H1 (cell line): ENCODE measurements at regions not wholly inside any gene's neighbourhood (a gene's known extent, or its start where the extent isn't known, plus 50 kb on each side); places are given as distances from the start of the nearest gene placed in this dataset.

Experiments
- CTCF ChIA-PET: fragments of 300-600 bp; sonication (Branson Sonifier 250); formaldehyde crosslinking; loops from one replicate; lab custom pipeline; 2021; ENCODE audit not compliant: partially characterized antibody; lab: Charles Lee
- POLR2A ChIA-PET: fragments of 300-600 bp; sonication (Branson Sonifier 250); formaldehyde crosslinking; loops from one replicate; lab custom pipeline; 2021; ENCODE audit warnings: inconsistent platforms; ENCODE audit not compliant: partially characterized antibody; lab: Charles Lee
- DNase-seq, 2 experiments: peaks; one replicate each; pipeline versions ENCODE4 v3.0.0 to v3.0.0-alpha.2; 2010 to 2022; ENCODE audit warnings: low spot score in 2 of 2, low read depth in 1 of 2, mixed read lengths in 1 of 2
- FAIRE-seq: peaks from 2 replicates; lab custom pipeline; 2011; peaks lifted over from hg19 to GRCh38; lab: Jason Lieb, UNC
- H2AFZ ChIP-seq: 2 replicates; pipeline ENCODE4 v1.8.1; 2012; ENCODE audit warnings: low read length, inconsistent platforms
- H2AK5ac ChIP-seq: 2 replicates; pipeline ENCODE4 v1.6.1; 2013; ENCODE audit warnings: low read depth, low read length
- H2BK120ac ChIP-seq: replicated peaks from 2 replicates; pipeline ENCODE3; 2013; ENCODE audit warnings: low read depth, low read length, inconsistent platforms
- H2BK12ac ChIP-seq: 2 replicates; pipeline ENCODE4 v1.6.1; 2013; ENCODE audit warnings: low read depth, low read length
- H2BK15ac ChIP-seq: 2 replicates; pipeline ENCODE4 v1.6.1; 2013; ENCODE audit warnings: low read length
- H2BK20ac ChIP-seq: 2 replicates; pipeline ENCODE4 v1.6.1; 2013; ENCODE audit warnings: low read length
- H2BK5ac ChIP-seq: 2 replicates; pipeline ENCODE4 v1.6.1; 2013; ENCODE audit warnings: low read depth, low read length
- H3K14ac ChIP-seq: 2 replicates; pipeline ENCODE4 v1.6.1; 2013; ENCODE audit warnings: inconsistent platforms; ENCODE audit not compliant: insufficient read length
- H3K18ac ChIP-seq: 2 replicates; pipeline ENCODE4 v1.6.1; 2013; ENCODE audit warnings: low read length; ENCODE audit errors: extremely low read depth
- H3K23ac ChIP-seq: 2 replicates; pipeline ENCODE4 v1.6.1; 2013; ENCODE audit warnings: inconsistent platforms; ENCODE audit not compliant: insufficient read length
- H3K23me2 ChIP-seq: 2 replicates; pipeline ENCODE4 v1.6.1; 2013; ENCODE audit warnings: low read depth, low read length
- H3K27ac ChIP-seq: 2 replicates; pipeline ENCODE4 v1.6.1; 2011; ENCODE audit warnings: low read depth, low read length, inconsistent platforms
- H3K27me3 ChIP-seq, 4 experiments: replicated peaks in 1 of 4; 1 replicate in 1 of 4; 2 replicates in 3 of 4; pipeline versions ENCODE4 v1.6.1 to v1.8.1; 2011 to 2013; ENCODE audit warnings: low read length in 3 of 4, mild to moderate bottlenecking in 3 of 4, inconsistent platforms in 2 of 4, mixed read lengths in 2 of 4, moderate library complexity in 1 of 4; ENCODE audit not compliant: control insufficient read depth in 3 of 4, insufficient read depth in 3 of 4; ENCODE audit errors: extremely low read depth in 1 of 4
- H3K36me3 ChIP-seq, 4 experiments: 2 replicates each; pipeline versions ENCODE4 v1.6.1 to v1.8.1; 2011 to 2013; ENCODE audit warnings: mild to moderate bottlenecking in 4 of 4, low read length in 3 of 4, moderate library complexity in 2 of 4, control low read depth in 1 of 4, inconsistent platforms in 1 of 4; ENCODE audit not compliant: insufficient read depth in 4 of 4, control insufficient read depth in 2 of 4
- H3K4ac ChIP-seq: replicated peaks from 2 replicates; pipeline ENCODE3; 2013; ENCODE audit warnings: low read length, low read depth, mixed read lengths, inconsistent platforms; ENCODE audit not compliant: insufficient read length
- H3K4me1 ChIP-seq, 4 experiments: replicated peaks in 1 of 4; 1 replicate in 1 of 4; 2 replicates in 3 of 4; pipeline versions ENCODE4 v1.6.1 to v1.8.1; 2011 to 2013; ENCODE audit warnings: low read length in 3 of 4, inconsistent platforms in 2 of 4, mixed read lengths in 1 of 4; ENCODE audit not compliant: insufficient read depth in 4 of 4, control insufficient read depth in 3 of 4
- H3K4me2 ChIP-seq, 2 experiments: 2 replicates each; pipeline versions ENCODE4 v1.6.1 to v1.8.1; 2011 to 2013; ENCODE audit warnings: low read depth in 2 of 2, low read length in 2 of 2, control low read depth in 1 of 2, inconsistent platforms in 1 of 2, mild to moderate bottlenecking in 1 of 2; ENCODE audit not compliant: insufficient read depth in 1 of 2
- H3K4me3 ChIP-seq, 4 experiments: fragments of 200-600, 300-600 bp in 1 of 4; sonication (generic), shearing (Covaris generic), sonication (Bioruptor Twin) in 1 of 4; 2 replicates each; pipeline versions ENCODE4 v1.5.1 to v1.8.1; 2011 to 2016; ENCODE audit warnings: low read length in 4 of 4, low read depth in 3 of 4, control low read depth in 2 of 4, inconsistent platforms in 2 of 4, mild to moderate bottlenecking in 2 of 4, mixed read lengths in 1 of 4, moderate library complexity in 1 of 4; ENCODE audit not compliant: insufficient read depth in 2 of 4; ENCODE audit errors: extremely low read depth in 1 of 4
- H3K56ac ChIP-seq: replicated peaks from 2 replicates; pipeline ENCODE3; 2013; ENCODE audit warnings: low read depth, mild to moderate bottlenecking, mixed read lengths, low read length, inconsistent platforms; ENCODE audit not compliant: insufficient read length
- H3K79me1 ChIP-seq: 2 replicates; pipeline ENCODE4 v1.6.1; 2013; ENCODE audit warnings: low read depth, low read length, control low read depth
- H3K79me2 ChIP-seq, 2 experiments: 2 replicates each; pipeline versions ENCODE4 v1.6.1 to v1.8.1; 2012 to 2013; ENCODE audit warnings: low read length in 2 of 2, mild to moderate bottlenecking in 2 of 2, inconsistent platforms in 1 of 2; ENCODE audit not compliant: insufficient read depth in 2 of 2, control insufficient read depth in 1 of 2
- H3K9ac ChIP-seq, 4 experiments: replicated peaks in 1 of 4; 1 replicate in 1 of 4; 2 replicates in 3 of 4; pipeline versions ENCODE4 v1.6.1 to v1.8.1; 2011 to 2013; ENCODE audit warnings: low read depth in 3 of 4, low read length in 3 of 4, control low read depth in 2 of 4, mild to moderate bottlenecking in 2 of 4, moderate library complexity in 2 of 4, inconsistent platforms in 1 of 4; ENCODE audit errors: extremely low read depth in 1 of 4
- H3K9me3 ChIP-seq, 2 experiments: 2 replicates each; pipeline versions ENCODE4 v1.6.1 to v1.8.1; 2012 to 2013; ENCODE audit warnings: mild to moderate bottlenecking in 2 of 2, moderate library complexity in 2 of 2, control low read depth in 1 of 2, inconsistent platforms in 1 of 2, low read depth in 1 of 2, low read length in 1 of 2, mixed read lengths in 1 of 2; ENCODE audit not compliant: insufficient read depth in 2 of 2
- H4K20me1 ChIP-seq, 2 experiments: replicated peaks in 1 of 2; 2 replicates each; pipeline versions ENCODE3 to v1.8.1; 2011 to 2013; ENCODE audit warnings: inconsistent platforms in 2 of 2, low read length in 2 of 2, mild to moderate bottlenecking in 1 of 2; ENCODE audit not compliant: insufficient read depth in 2 of 2, control insufficient read depth in 1 of 2
- H4K5ac ChIP-seq: 2 replicates; pipeline ENCODE4 v1.6.1; 2013; ENCODE audit warnings: low read length, low read depth, mixed read lengths, inconsistent platforms; ENCODE audit not compliant: insufficient read length
- H4K8ac ChIP-seq: 2 replicates; pipeline ENCODE4 v1.8.0; 2013; ENCODE audit warnings: mild to moderate bottlenecking, moderate library complexity, low read length, inconsistent platforms; ENCODE audit not compliant: insufficient read depth; ENCODE audit errors: extremely low read depth
- H4K91ac ChIP-seq: replicated peaks from 2 replicates; pipeline ENCODE3; 2013; ENCODE audit warnings: low read length, mixed read lengths, inconsistent platforms; ENCODE audit not compliant: insufficient read length
- CTCF ChIP-seq, 3 experiments: IDR thresholded peaks; 1 replicate in 2 of 3; 2 replicates in 1 of 3; pipeline versions ENCODE4 v1.5.1 to v1.6.1; 2011; ENCODE audit warnings: low read length in 3 of 3, mild to moderate bottlenecking in 3 of 3, inconsistent platforms in 2 of 3, low read depth in 1 of 3, moderate library complexity in 1 of 3; ENCODE audit not compliant: insufficient read depth in 1 of 3; ENCODE audit errors: control extremely low read depth in 1 of 3
- RAD21 ChIP-seq, 2 experiments: IDR thresholded peaks in 1 of 2; conservative IDR thresholded peaks in 1 of 2; 2 replicates each; pipeline ENCODE4 v1.6.1; 2011; ENCODE audit warnings: low read depth in 2 of 2, low read length in 2 of 2, improper control_type of control experiment in 1 of 2, inconsistent platforms in 1 of 2, mild to moderate bottlenecking in 1 of 2, moderate library complexity in 1 of 2
- RBBP5 ChIP-seq: IDR thresholded peaks from 2 replicates; pipeline ENCODE4 v1.7.1; 2012; ENCODE audit warnings: low read depth, mild to moderate bottlenecking, inconsistent platforms, low read length, moderate library complexity, borderline replicate concordance
- SAP30 ChIP-seq: fragments of 300-600 bp; sonication (generic); IDR thresholded peaks from 2 replicates; pipeline ENCODE4 v1.7.1; 2012; ENCODE audit warnings: low read length, moderate library complexity, mild to moderate bottlenecking, inconsistent platforms; ENCODE audit not compliant: insufficient read depth, insufficient replicate concordance
- SP4 ChIP-seq: IDR thresholded peaks from 2 replicates; pipeline ENCODE4 v1.6.1; 2012; ENCODE audit warnings: low read length, inconsistent platforms
- ZNF274 ChIP-seq: IDR thresholded peaks from 2 replicates; pipeline ENCODE4 v1.7.0; 2012; ENCODE audit warnings: low read length, borderline replicate concordance; ENCODE audit errors: extremely low read depth
- WGBS, 2 experiments: shearing (Covaris generic) in 1 of 2; methylation state at CpG; one replicate each; pipeline versions ENCODE4 v1.1.6 to v1.1.7; 2013 to 2015; ENCODE audit warnings: low lambda C conversion rate in 2 of 2, mixed read lengths in 2 of 2, inconsistent platforms in 1 of 2, low coverage in 1 of 2, missing lambda C conversion rate in 1 of 2; ENCODE audit not compliant: insufficient replicate concordance in 2 of 2, insufficient coverage in 1 of 2, insufficient read length in 1 of 2; ENCODE audit errors: extremely low coverage in 1 of 2, missing lambda C conversion rate in 1 of 2; 5-methylcytosine and 5-hydroxymethylcytosine counted together

DNA sequence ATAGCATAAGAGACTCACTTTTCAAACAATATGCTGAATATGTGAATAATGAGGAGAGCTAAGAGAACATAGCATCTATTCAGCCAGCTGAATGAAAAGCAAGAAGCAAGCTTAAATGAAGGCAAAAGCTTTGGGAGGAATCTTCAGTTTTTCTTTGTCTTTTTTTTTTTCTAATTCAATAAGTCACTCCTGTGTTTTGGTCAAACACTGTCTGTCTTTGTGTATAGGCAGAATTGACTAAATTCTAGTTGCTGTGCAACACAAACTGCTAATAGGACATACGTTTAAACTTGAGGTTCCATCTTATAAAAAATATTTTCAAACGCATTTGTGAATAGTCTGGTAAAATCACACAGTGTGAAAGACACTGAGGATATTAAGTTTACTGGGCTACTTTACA is 156.9 kb upstream of the KCNN2 start:
- H3K56ac ChIP-seq = no peak overlapping the region
- H2AK5ac ChIP-seq = no peak overlapping the region
- H2BK5ac ChIP-seq = no peak overlapping the region
- FAIRE-seq (no peak), DNase-seq (no peak)
- H2BK20ac ChIP-seq = no peak overlapping the region
- no peaks in the 10 kb centered on the region for H4K20me1 ChIP-seq
- H3K23ac ChIP-seq = no peak overlapping the region
- no peak overlapping the region for H2BK120ac ChIP-seq
- H3K27ac ChIP-seq = no peak overlapping the region
- H2AFZ ChIP-seq = no peak overlapping the region
- no peaks in the 10 kb centered on the region for H3K79me1 ChIP-seq
- no peak overlapping the region for H3K14ac ChIP-seq
- H3K9me3 ChIP-seq = no peaks in the 10 kb centered on the region
- H4K8ac ChIP-seq = no peak overlapping the region
- H4K5ac ChIP-seq = no peak overlapping the region
- no peaks in the 10 kb centered on the region for H3K27me3 ChIP-seq
- WGBS, 2 experiments = 87% methylated on average over 2 of the region's 2 CpGs; no CpG with 5 or more reads in 1 of the 2 experiments
- no peaks in the 10 kb centered on the region for H3K79me2 ChIP-seq
- CTCF ChIA-PET = interaction anchor here (0.6 to 1.3 kb wide), 4 partner anchors 10 to 815 kb away, joined by 3 read pairs; no protein-coding TSS in a partner anchor
- H3K4me1 ChIP-seq = 0 out of 7 replicates have a peak, but pooled peaks cover 0 to 2% (median 0%) of the 10 kb centered on the region in 4 experiments
- H3K4me2 ChIP-seq = no peak overlapping the region
- no peak overlapping the region for H4K91ac ChIP-seq
- H2BK12ac ChIP-seq = no peak overlapping the region
- no peaks in the 10 kb centered on the region; the same call in 1 of the 2 replicates for H3K23me2 ChIP-seq
- H3K4ac ChIP-seq = no peak overlapping the region
- no peak overlapping the region for H3K18ac ChIP-seq
- no peak overlapping the region for H2BK15ac ChIP-seq
- H3K36me3 ChIP-seq = no peaks in the 10 kb centered on the region
- H3K9ac ChIP-seq = no peak overlapping the region
- POLR2A ChIA-PET = no interaction called here
- no peak for TF ChIP-seq CTCF (IDR thresholded peaks at IDR 0.05; ENCODE audit: control extremely low read depth in 1 of 3, insufficient read depth in 1 of 3, low read depth in 1 of 3, low read length in 3 of 3)
- TF ChIP-seq RBBP5 = no peak
- TF ChIP-seq SAP30 = no peak
- no peak for TF ChIP-seq RAD21 (IDR thresholded peaks at IDR 0.05 in 1 of 2, conservative IDR thresholded peaks at IDR 0.05 in 1 of 2; ENCODE audit: low read depth in 2 of 2, low read length in 2 of 2)
- TF ChIP-seq ZNF274 = no peak
- TF ChIP-seq SP4 = no peak
- TF ChIP-seq, all 59 proteins: peak for 0
- H3K4me3 ChIP-seq = no peak overlapping the region
